A673 (cell line): ENCODE measurements at regions not wholly inside any gene's neighbourhood (a gene's known extent, or its start where the extent isn't known, plus 50 kb on each side); places are given as distances from the start of the nearest gene placed in this dataset.

ENCODE experiments used
- BruUV-seq: library from RNA; stranded (reverse); fragments of 400-500 nt; replicated peaks from 2 replicates; lab custom pipeline; 2021; lab: Mats Ljungman, UMichigan
- CTCF ChIA-PET: fragments of 300-600 bp; sonication (Branson Sonifier 250); formaldehyde crosslinking; loops from one replicate; lab custom pipeline; 2022; ENCODE audit warnings: antibody characterized with exemption; lab: Charles Lee
- POLR2A ChIA-PET: fragments of 300-600 bp; sonication (Branson Sonifier 250); formaldehyde crosslinking; loops from one replicate; lab custom pipeline; 2022; ENCODE audit warnings: antibody characterized with exemption; ENCODE audit not compliant: low non-redundant PET; lab: Charles Lee
- DNase-seq: peaks from one replicate; pipeline ENCODE4 v3.0.0-alpha.2; 2015; ENCODE audit warnings: low spot score
- H3K27ac ChIP-seq: fragments of 200-600 bp; sonication (generic); 2 replicates; pipeline ENCODE4 v1.5.1; 2016; ENCODE audit warnings: mixed run types, low read depth, mild to moderate bottlenecking, mixed read lengths, antibody characterized with exemption, low read length; ENCODE audit not compliant: poor library complexity, severe bottlenecking
- H3K27me3 ChIP-seq: fragments of 200-600 bp; sonication (generic); replicated peaks from 2 replicates; pipeline ENCODE4 v1.6.1; 2017; ENCODE audit warnings: mixed run types, low read depth, mild to moderate bottlenecking, mixed read lengths, antibody characterized with exemption, low read length; ENCODE audit not compliant: insufficient read depth, poor library complexity
- H3K36me3 ChIP-seq: fragments of 200-600 bp; sonication (generic); 2 replicates; pipeline ENCODE4 v1.6.1; 2016; ENCODE audit warnings: mixed run types, mild to moderate bottlenecking, mixed read lengths, antibody characterized with exemption, low read length; ENCODE audit not compliant: insufficient read depth, poor library complexity, severe bottlenecking
- H3K4me1 ChIP-seq: fragments of 200-600 bp; sonication (generic); 2 replicates; pipeline ENCODE4 v1.6.1; 2017; ENCODE audit warnings: mixed run types, mild to moderate bottlenecking, mixed read lengths, antibody characterized with exemption, low read length; ENCODE audit not compliant: insufficient read depth, poor library complexity, severe bottlenecking
- H3K4me3 ChIP-seq: fragments of 200-600 bp; sonication (generic); 2 replicates; pipeline ENCODE4 v1.5.1; 2016; ENCODE audit warnings: low read depth, mixed run types, mild to moderate bottlenecking, mixed read lengths, low read length; ENCODE audit not compliant: poor library complexity, severe bottlenecking
- H3K9me3 ChIP-seq: fragments of 200-600 bp; sonication (generic); 2 replicates; pipeline ENCODE4 v1.6.1; 2016; ENCODE audit warnings: mixed run types, low read depth, mild to moderate bottlenecking, mixed read lengths, antibody characterized with exemption, low read length; ENCODE audit not compliant: poor library complexity, severe bottlenecking
- CTCF ChIP-seq: fragments of 300-800, 200-600 bp; sonication (generic); conservative IDR thresholded peaks from 2 replicates; pipeline ENCODE4 v1.5.1; 2017; ENCODE audit warnings: low read depth, mild to moderate bottlenecking, antibody characterized with exemption, low read length, moderate library complexity, mixed read lengths
- EZH2 ChIP-seq: fragments of 200-600 bp; sonication (generic); IDR thresholded peaks from 2 replicates; pipeline ENCODE4 v1.6.1; 2017; ENCODE audit warnings: borderline replicate concordance, low read depth, mild to moderate bottlenecking, mixed read lengths, antibody characterized with exemption, low read length; ENCODE audit not compliant: poor library complexity, severe bottlenecking
- intact Hi-C: fragments of 100-400 bp; cut with micrococcal nuclease; formaldehyde crosslinking; loops from one replicate; pipeline ENCODE4 v1.10.0; 2022; ENCODE audit not compliant: unreplicated experiment

- H3K27ac ChIP-seq, result no peak overlapping the region
- TF ChIP-seq EZH2 (no peak), CTCF (no peak)
- intact Hi-C loops, result no loop called here
- no peaks in the 10 kb centered on the region for H3K36me3 ChIP-seq
- CTCF ChIA-PET, result no interaction called here
- H3K9me3 ChIP-seq, result no peaks in the 10 kb centered on the region
- H3K27me3 ChIP-seq, result no peaks in the 10 kb centered on the region
- no peak for DNase-seq
- BruUV-seq, result no TSS peak
- no peaks in the 10 kb centered on the region for H3K4me1 ChIP-seq
- POLR2A ChIA-PET, result no interaction called here
- no peak overlapping the region for H3K4me3 ChIP-seq
These were observed 851.1 kb downstream of the SLC4A3 start for GRCh38 chr2:220478305-220479058.

- no TSS peak for BruUV-seq
- no peaks in the 10 kb centered on the region for H3K4me1 ChIP-seq
- ChIA-PET POLR2A (no interaction called here), CTCF (no interaction called here)
- no peak overlapping the region for H3K4me3 ChIP-seq
- H3K36me3 ChIP-seq, result no peaks in the 10 kb centered on the region
- DNase-seq, result no peak
- no peak overlapping the region for H3K27ac ChIP-seq
- intact Hi-C loops, result no loop called here
- TF ChIP-seq EZH2, result no peak
- TF ChIP-seq CTCF, result no peak
- no peaks in the 10 kb centered on the region for H3K27me3 ChIP-seq
- no peaks in the 10 kb centered on the region for H3K9me3 ChIP-seq
These were observed 855.3 kb downstream of the SLC4A3 start for GRCh38 chr2:220482716-220483115.

DNA sequence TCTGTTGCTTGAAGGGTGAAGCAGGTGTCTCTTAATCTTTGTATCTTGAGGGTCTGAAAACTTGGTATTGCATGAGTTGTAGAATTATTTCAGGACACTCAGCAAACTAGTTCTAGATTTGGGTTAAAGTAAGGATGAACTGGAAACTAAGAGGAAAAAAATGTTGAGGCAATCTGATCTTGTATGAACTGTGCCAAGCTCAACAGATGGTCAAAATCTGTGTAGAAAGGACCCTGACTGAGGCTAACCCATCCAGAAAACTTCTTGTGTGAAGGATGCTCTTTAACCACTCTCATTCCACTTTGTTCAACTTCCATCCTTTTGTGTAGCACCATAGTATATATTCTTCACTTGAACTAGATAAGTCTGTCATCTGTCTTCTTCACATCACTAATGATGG is 861.7 kb downstream of the SLC4A3 start:
- Histone ChIP-seq H3K27ac (no peak overlapping the region), H3K27me3 (no peaks in the 10 kb centered on the region), H3K9me3 (no peaks in the 10 kb centered on the region), H3K36me3 (no peaks in the 10 kb centered on the region), H3K4me1 (no peaks in the 10 kb centered on the region), H3K4me3 (no peak overlapping the region)
- intact Hi-C loops, result no loop called here
- no peak for TF ChIP-seq CTCF
- TF ChIP-seq EZH2, result no peak
- CTCF ChIA-PET, result no interaction called here
- DNase-seq, result no peak
- no TSS peak for BruUV-seq
- POLR2A ChIA-PET, result no interaction called here
